ENCODE measurements at regions not wholly inside any gene's neighbourhood (a gene's known extent, or its start where the extent isn't known, plus 50 kb on each side); places are given as distances from the start of the nearest gene placed in this dataset.
A peak's percentile ranks its signal among the peaks of the same experiment; 100 is the strongest.

DNA sequence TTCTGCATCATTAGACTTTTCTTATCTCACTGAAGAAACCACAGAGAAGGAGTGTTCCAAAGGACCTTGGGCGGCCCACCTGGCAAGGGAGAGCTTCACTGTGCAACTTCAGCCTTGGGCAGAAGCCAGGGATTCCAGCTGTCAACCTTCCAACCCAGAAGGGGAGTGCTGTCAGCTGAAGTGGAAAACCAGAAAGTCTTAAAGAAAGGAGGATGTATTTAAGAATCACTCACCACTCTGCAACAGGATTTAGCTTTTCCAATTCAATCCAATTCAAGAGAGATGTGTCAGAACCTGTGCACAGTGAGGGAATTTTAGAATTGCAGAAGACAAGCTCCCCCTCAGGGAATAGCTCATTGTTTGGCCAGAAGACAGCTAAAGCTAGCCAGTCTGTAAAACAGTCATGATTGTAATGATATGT is 553.7 kb downstream of the CD83 start:
- peak; percentile 46 to 62 for DNase-seq
- TF ChIP-seq, protein P1, sequence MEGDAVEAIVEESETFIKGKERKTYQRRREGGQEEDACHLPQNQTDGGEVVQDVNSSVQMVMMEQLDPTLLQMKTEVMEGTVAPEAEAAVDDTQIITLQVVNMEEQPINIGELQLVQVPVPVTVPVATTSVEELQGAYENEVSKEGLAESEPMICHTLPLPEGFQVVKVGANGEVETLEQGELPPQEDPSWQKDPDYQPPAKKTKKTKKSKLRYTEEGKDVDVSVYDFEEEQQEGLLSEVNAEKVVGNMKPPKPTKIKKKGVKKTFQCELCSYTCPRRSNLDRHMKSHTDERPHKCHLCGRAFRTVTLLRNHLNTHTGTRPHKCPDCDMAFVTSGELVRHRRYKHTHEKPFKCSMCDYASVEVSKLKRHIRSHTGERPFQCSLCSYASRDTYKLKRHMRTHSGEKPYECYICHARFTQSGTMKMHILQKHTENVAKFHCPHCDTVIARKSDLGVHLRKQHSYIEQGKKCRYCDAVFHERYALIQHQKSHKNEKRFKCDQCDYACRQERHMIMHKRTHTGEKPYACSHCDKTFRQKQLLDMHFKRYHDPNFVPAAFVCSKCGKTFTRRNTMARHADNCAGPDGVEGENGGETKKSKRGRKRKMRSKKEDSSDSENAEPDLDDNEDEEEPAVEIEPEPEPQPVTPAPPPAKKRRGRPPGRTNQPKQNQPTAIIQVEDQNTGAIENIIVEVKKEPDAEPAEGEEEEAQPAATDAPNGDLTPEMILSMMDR (IDR thresholded peaks at IDR 0.05), result no peak
- WGBS, 3 donors, result 21 to 26% (median 21%) methylated on average over 1 of the region's 1 CpG
- H3K27me3 ChIP-seq (ENCODE audit: insufficient read depth in 3 of 3, low read length in 2 of 3), result no peaks in the 10 kb centered on the region
- peaks cover 11% of the 10 kb centered on the region for H3K4me1 ChIP-seq
- no peak overlapping the region for H3K27ac ChIP-seq
- no peak overlapping the region for H3K4me3 ChIP-seq
- H3K36me3 ChIP-seq (ENCODE audit: insufficient read depth in 1 of 2, low read depth in 1 of 2), result no peaks in the 10 kb centered on the region
- no peaks in the 10 kb centered on the region for H3K9me3 ChIP-seq
- ATAC-seq, result peak in 3 of 4 donors; percentile 44 to 59 (median 58)
- intact Hi-C loops (cut with DNase I), result no loop called here

DNA sequence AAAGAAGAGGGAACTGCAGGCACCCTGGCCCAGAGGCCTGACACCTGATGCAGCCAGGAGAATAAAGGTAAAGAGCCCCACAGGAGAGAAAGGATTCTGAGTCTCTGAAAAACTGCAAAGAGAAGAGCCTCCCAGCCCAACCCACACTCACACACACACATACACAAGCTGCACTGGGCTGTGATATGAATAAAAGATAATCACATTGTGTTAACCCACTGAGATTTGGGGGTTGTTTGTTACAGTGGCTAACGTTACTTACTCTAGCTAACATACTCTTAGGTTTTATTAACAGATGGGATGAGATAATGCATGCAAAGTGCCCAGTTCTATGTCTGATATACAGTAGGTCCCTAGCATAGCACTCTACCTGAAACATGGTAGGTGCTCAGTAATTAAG is 554.4 kb downstream of the CD83 start:
- DNase-seq (no peak), ATAC-seq (peak in 1 of 4 donors; percentile 11)
- no peaks in the 10 kb centered on the region for H3K27me3 ChIP-seq (ENCODE audit: insufficient read depth in 3 of 3, low read length in 2 of 3)
- intact Hi-C loops (cut with DNase I), result no loop called here
- TF ChIP-seq, protein P1 (IDR thresholded peaks at IDR 0.05), result no peak
- WGBS, 3 donors, result 96 to 99% (median 96%) methylated on average over 1 of the region's 1 CpG
- H3K36me3 ChIP-seq (ENCODE audit: insufficient read depth in 1 of 2, low read depth in 1 of 2), result no peaks in the 10 kb centered on the region
- H3K9me3 ChIP-seq, result no peaks in the 10 kb centered on the region
- H3K4me1 ChIP-seq, result peaks cover 11% of the 10 kb centered on the region
- no peak overlapping the region for H3K4me3 ChIP-seq
- H3K27ac ChIP-seq, result no peak overlapping the region

DNA sequence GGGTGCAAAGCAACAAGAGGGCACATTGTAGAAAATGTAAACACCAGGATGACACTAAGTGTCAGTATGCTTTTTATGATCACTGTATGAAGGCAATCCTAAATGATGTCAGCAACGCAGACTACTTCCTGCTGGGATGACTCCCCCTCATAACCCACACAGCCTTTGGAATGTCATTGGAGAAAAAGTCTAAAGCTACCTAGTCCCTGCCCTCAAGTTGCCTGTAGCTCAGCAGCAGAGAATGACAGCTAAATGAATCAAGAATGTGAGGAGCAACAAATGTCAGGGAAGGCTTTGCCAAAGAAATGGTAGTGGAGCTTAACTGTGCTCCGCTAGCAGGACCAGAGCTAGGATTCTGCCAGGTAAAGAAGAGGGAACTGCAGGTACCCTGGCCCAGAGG is 555.6 kb downstream of the CD83 start:
- Histone ChIP-seq H3K27me3 (ENCODE audit: insufficient read depth in 3 of 3, low read length in 2 of 3) (no peaks in the 10 kb centered on the region), H3K27ac (no peak overlapping the region), H3K4me1 (peaks cover 11% of the 10 kb centered on the region), H3K36me3 (ENCODE audit: insufficient read depth in 1 of 2, low read depth in 1 of 2) (no peaks in the 10 kb centered on the region), H3K9me3 (no peaks in the 10 kb centered on the region), H3K4me3 (no peak overlapping the region)
- intact Hi-C loops (cut with DNase I), result no loop called here
- 50 to 58% (median 54%) methylated on average over 2 of the region's 2 CpGs for WGBS, 3 donors
- no peak for DNase-seq
- ATAC-seq, result peak in 3 of 4 donors; percentile 22 to 64 (median 60)
- TF ChIP-seq, protein P1 (IDR thresholded peaks at IDR 0.05), result no peak

DNA sequence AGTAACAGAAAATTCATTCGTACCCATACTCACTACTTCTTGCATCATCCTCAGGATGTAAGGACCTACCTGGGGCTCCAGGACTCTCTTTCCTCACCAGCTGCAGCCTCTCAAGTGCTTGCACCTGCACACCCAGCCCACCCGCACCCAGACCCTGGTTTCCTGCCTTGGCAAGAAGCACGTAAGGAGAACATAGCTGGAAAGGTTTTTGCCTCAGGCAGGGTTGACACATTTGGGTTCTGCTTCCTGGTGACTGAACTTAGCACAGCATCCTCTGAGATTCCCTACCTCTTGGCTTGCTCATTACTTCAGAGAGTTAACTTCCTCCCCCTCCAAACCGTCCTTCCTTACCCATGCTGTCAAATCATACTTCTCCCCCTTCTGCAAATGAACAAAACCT is 556.9 kb downstream of the CD83 start:
- Histone ChIP-seq H3K27ac (no peak overlapping the region), H3K4me1 (peaks cover 11% of the 10 kb centered on the region), H3K4me3 (no peak overlapping the region), H3K27me3 (ENCODE audit: insufficient read depth in 3 of 3, low read length in 2 of 3) (no peaks in the 10 kb centered on the region), H3K9me3 (no peaks in the 10 kb centered on the region), H3K36me3 (ENCODE audit: insufficient read depth in 1 of 2, low read depth in 1 of 2) (no peaks in the 10 kb centered on the region)
- intact Hi-C loops (cut with DNase I), result no loop called here
- WGBS, 3 donors, result 83 to 92% (median 90%) methylated on average over 4 of the region's 4 CpGs
- DNase-seq, result no peak
- ATAC-seq, result no peak
- TF ChIP-seq, protein P1 (IDR thresholded peaks at IDR 0.05), result no peak
